ENCODE measurements at regions not wholly inside any gene's neighbourhood (a gene's known extent, or its start where the extent isn't known, plus 50 kb on each side); places are given as distances from the start of the nearest gene placed in this dataset.
A peak's percentile ranks its signal among the peaks of the same experiment; 100 is the strongest.

GRCh38 chr13:91078093-91078679, 269.3 kb upstream of the MIR17HG start:
- TF ChIP-seq EZH2phosphoT487 (IDR thresholded peaks at IDR 0.05; ENCODE audit: borderline replicate concordance, low read length) (no peak), CTCF (conservative IDR thresholded peaks at IDR 0.05; ENCODE audit: low read depth, low read length) (peak; percentile 54; the same call in 1 of the 2 replicates)
- H3K27ac ChIP-seq (ENCODE audit: low read length), result no peak overlapping the region
- ChIA-PET POLR2A (ENCODE audit: unreplicated experiment) (no interaction called here), CTCF (interaction anchor here (0.6 to 1.2 kb wide), 4 partner anchors 107 to 1196 kb away, joined by 3 to 8 read pairs (median 6); no protein-coding TSS in a partner anchor)
- H3K4me3 ChIP-seq (ENCODE audit: low read length), result no peak overlapping the region
- no peak overlapping the region for H2AFZ ChIP-seq (ENCODE audit: low read length)
- H3K36me3 ChIP-seq (ENCODE audit: low read depth, low read length), result no peaks in the 10 kb centered on the region
- intact Hi-C loops (cut with micrococcal nuclease), result loop anchor here (1.0 kb wide), 2 partner anchors 107 to 169 kb away; no protein-coding TSS in a partner anchor
- H3K4me1 ChIP-seq (ENCODE audit: insufficient read depth, low read length), result no peaks in the 10 kb centered on the region
- no peak overlapping the region for H3K9ac ChIP-seq (ENCODE audit: low read length)
- DNase-seq (peak; percentile 21), ATAC-seq (no peak)
- no peaks in the 10 kb centered on the region for H3K9me3 ChIP-seq (ENCODE audit: low read length)
- H3K9me2 ChIP-seq (replicated peaks; ENCODE audit: low read length), result no peaks in the 10 kb centered on the region
- no TSS peak for BruUV-seq (replicated peaks)
- no peaks in the 10 kb centered on the region for H3F3A ChIP-seq (ENCODE audit: low read length, unreplicated experiment)
- no peaks in the 10 kb centered on the region for H4K20me1 ChIP-seq (ENCODE audit: low read length)
- H3K4me2 ChIP-seq (ENCODE audit: low read length), result no peak overlapping the region
- H3K27me3 ChIP-seq (ENCODE audit: low read length), result peaks cover 27% of the 10 kb centered on the region; the same call in 1 of the 2 replicates
- no peaks in the 10 kb centered on the region for H3K79me2 ChIP-seq (ENCODE audit: low read length)

- H3K27ac ChIP-seq (ENCODE audit: low read length), result no peak overlapping the region
- H2AFZ ChIP-seq (ENCODE audit: low read length), result no peak overlapping the region
- ATAC-seq (no peak), DNase-seq (no peak)
- no peaks in the 10 kb centered on the region for H3K4me1 ChIP-seq (ENCODE audit: insufficient read depth, low read length)
- H3K79me2 ChIP-seq (ENCODE audit: low read length), result no peaks in the 10 kb centered on the region
- TF ChIP-seq EZH2phosphoT487 (IDR thresholded peaks at IDR 0.05; ENCODE audit: borderline replicate concordance, low read length), result no peak
- no peak for TF ChIP-seq EZH2 (IDR thresholded peaks at IDR 0.05; ENCODE audit: low read length, unreplicated experiment)
- TF ChIP-seq CTCF (conservative IDR thresholded peaks at IDR 0.05; ENCODE audit: low read depth, low read length), result no peak
- H3K27me3 ChIP-seq (ENCODE audit: low read length), result peaks cover 27% of the 10 kb centered on the region; the same call in 1 of the 2 replicates
- H4K20me1 ChIP-seq (ENCODE audit: low read length), result no peaks in the 10 kb centered on the region
- H3K9ac ChIP-seq (ENCODE audit: low read length), result no peak overlapping the region
- no peak overlapping the region for H3K4me3 ChIP-seq (ENCODE audit: low read length)
- ChIA-PET CTCF (no interaction called here), POLR2A (ENCODE audit: unreplicated experiment) (no interaction called here)
- H3F3A ChIP-seq (ENCODE audit: low read length, unreplicated experiment), result no peaks in the 10 kb centered on the region
- H3K4me2 ChIP-seq (ENCODE audit: low read length), result no peak overlapping the region
- no TSS peak for BruUV-seq (replicated peaks)
- no peaks in the 10 kb centered on the region for H3K9me2 ChIP-seq (replicated peaks; ENCODE audit: low read length)
- intact Hi-C loops (cut with micrococcal nuclease), result no loop called here
- no peaks in the 10 kb centered on the region for H3K9me3 ChIP-seq (ENCODE audit: low read length)
- H3K36me3 ChIP-seq (ENCODE audit: low read depth, low read length), result no peaks in the 10 kb centered on the region
Observed at GRCh38 chr13:91079176-91079575, 268.3 kb upstream of the MIR17HG start.

- Histone ChIP-seq H3K4me3 (ENCODE audit: low read length) (no peak overlapping the region), H3K9me3 (ENCODE audit: low read length) (no peaks in the 10 kb centered on the region), H3K79me2 (ENCODE audit: low read length) (no peaks in the 10 kb centered on the region), H4K20me1 (ENCODE audit: low read length) (no peaks in the 10 kb centered on the region), H3K27me3 (ENCODE audit: low read length) (peaks cover 29% of the 10 kb centered on the region), H2AFZ (ENCODE audit: low read length) (no peak overlapping the region), H3K4me2 (ENCODE audit: low read length) (no peak overlapping the region), H3K9ac (ENCODE audit: low read length) (no peak overlapping the region), H3K36me3 (ENCODE audit: low read depth, low read length) (no peaks in the 10 kb centered on the region), H3K4me1 (ENCODE audit: insufficient read depth, low read length) (no peaks in the 10 kb centered on the region), H3F3A (ENCODE audit: low read length, unreplicated experiment) (no peaks in the 10 kb centered on the region), H3K9me2 (replicated peaks; ENCODE audit: low read length) (no peaks in the 10 kb centered on the region), H3K27ac (ENCODE audit: low read length) (no peak overlapping the region)
- DNase-seq, result no peak
- TF ChIP-seq EZH2phosphoT487 (IDR thresholded peaks at IDR 0.05; ENCODE audit: borderline replicate concordance, low read length), result no peak
- TF ChIP-seq CTCF (conservative IDR thresholded peaks at IDR 0.05; ENCODE audit: low read depth, low read length), result no peak
- no peak for TF ChIP-seq EZH2 (IDR thresholded peaks at IDR 0.05; ENCODE audit: low read length, unreplicated experiment)
- BruUV-seq (replicated peaks), result no TSS peak
- intact Hi-C loops (cut with micrococcal nuclease), result no loop called here
- ChIA-PET CTCF (no interaction called here), POLR2A (ENCODE audit: unreplicated experiment) (no interaction called here)
- no peak for ATAC-seq
Observed at GRCh38 chr13:91085127-91085526, 262.4 kb upstream of the MIR17HG start.
